ENCODE measurements at regions not wholly inside any gene's neighbourhood (a gene's known extent, or its start where the extent isn't known, plus 50 kb on each side); places are given as distances from the start of the nearest gene placed in this dataset.

- intact Hi-C loops (cut with micrococcal nuclease; ENCODE audit: unreplicated experiment) = no loop called here
- Histone ChIP-seq H3K36me3 (ENCODE audit: insufficient read depth, low read length) (no peaks in the 10 kb centered on the region), H3K4me2 (ENCODE audit: low read length) (no peak overlapping the region), H3K79me2 (ENCODE audit: insufficient read depth, low read depth, low read length) (no peaks in the 10 kb centered on the region), H3K9me2 (ENCODE audit: insufficient read depth, low read length) (no peaks in the 10 kb centered on the region), H4K20me1 (ENCODE audit: insufficient read depth, low read length) (no peaks in the 10 kb centered on the region), H3K4me3 (ENCODE audit: low read depth, low read length, poor library complexity, severe bottlenecking) (no peak overlapping the region), H3K4me1 (ENCODE audit: insufficient read depth, low read length, poor library complexity, severe bottlenecking) (no peaks in the 10 kb centered on the region), H2AFZ (ENCODE audit: low read length) (no peak overlapping the region), H3K27ac (ENCODE audit: low read depth, low read length, poor library complexity, severe bottlenecking) (no peak overlapping the region), H3K9me3 (ENCODE audit: low read length) (no peaks in the 10 kb centered on the region)
- POLR2A ChIA-PET = interaction anchor here (0.7 kb wide), 1 partner anchor 173 kb away, joined by 3 read pairs; no protein-coding TSS in a partner anchor
- CTCF ChIA-PET (ENCODE audit: unreplicated experiment) = no interaction called here
- BruUV-seq (replicated peaks) = no TSS peak
- DNase-seq (ENCODE audit: low spot score) = no peak
- TF ChIP-seq CTCF (conservative IDR thresholded peaks at IDR 0.05; ENCODE audit: low read length) = no peak
- TF ChIP-seq EZH2phosphoT487 (IDR thresholded peaks at IDR 0.05; ENCODE audit: borderline replicate concordance, low read depth, low read length) = no peak
These were observed 947.5 kb downstream of the PCDH7 start for GRCh38 chr4:31667686-31668085.

DNA sequence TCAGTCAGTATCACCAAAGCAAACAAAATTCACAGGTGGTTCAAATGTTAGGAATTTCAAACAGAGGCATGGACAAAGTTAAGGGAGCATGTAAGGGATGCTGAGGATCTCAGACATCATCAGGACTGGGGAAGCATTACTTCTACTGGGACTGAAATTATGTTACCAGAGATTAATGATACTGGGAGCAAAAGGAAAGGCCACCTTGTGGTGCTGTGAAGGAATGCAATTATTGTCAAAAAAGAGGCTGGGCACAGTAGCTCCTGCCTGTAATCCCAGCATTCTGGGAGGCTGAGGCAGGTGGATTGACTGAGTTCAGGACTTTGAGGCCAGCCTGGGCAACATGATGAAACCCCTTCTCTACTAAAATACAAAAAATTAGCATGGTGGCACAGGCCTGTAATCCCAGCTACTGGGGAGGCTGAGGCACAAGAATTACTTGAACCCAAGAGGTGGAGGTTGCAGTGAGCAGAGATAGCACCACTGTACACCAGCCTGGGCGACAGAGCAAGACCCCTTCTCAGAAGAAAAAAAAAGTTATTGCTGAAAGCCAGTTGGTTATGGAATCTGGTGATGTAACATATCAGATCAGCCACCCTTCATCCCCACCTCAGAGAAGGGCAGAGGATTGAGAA, 954.3 kb downstream of the PCDH7 start:
- intact Hi-C loops (cut with micrococcal nuclease; ENCODE audit: unreplicated experiment) = no loop called here
- Histone ChIP-seq H3K36me3 (ENCODE audit: insufficient read depth, low read length) (no peaks in the 10 kb centered on the region), H4K20me1 (ENCODE audit: insufficient read depth, low read length) (no peaks in the 10 kb centered on the region), H3K4me2 (ENCODE audit: low read length) (no peak overlapping the region), H3K27ac (ENCODE audit: low read depth, low read length, poor library complexity, severe bottlenecking) (no peak overlapping the region), H3K79me2 (ENCODE audit: insufficient read depth, low read depth, low read length) (no peaks in the 10 kb centered on the region), H2AFZ (ENCODE audit: low read length) (no peak overlapping the region), H3K4me3 (ENCODE audit: low read depth, low read length, poor library complexity, severe bottlenecking) (no peak overlapping the region), H3K9me2 (ENCODE audit: insufficient read depth, low read length) (no peaks in the 10 kb centered on the region), H3K4me1 (ENCODE audit: insufficient read depth, low read length, poor library complexity, severe bottlenecking) (no peaks in the 10 kb centered on the region), H3K9me3 (ENCODE audit: low read length) (no peaks in the 10 kb centered on the region)
- no TSS peak for BruUV-seq (replicated peaks)
- CTCF ChIA-PET (ENCODE audit: unreplicated experiment) = no interaction called here
- POLR2A ChIA-PET = no interaction called here
- DNase-seq (ENCODE audit: low spot score) = peak; percentile 1
- TF ChIP-seq CTCF (conservative IDR thresholded peaks at IDR 0.05; ENCODE audit: low read length) = peak; percentile 67
- TF ChIP-seq EZH2phosphoT487 (IDR thresholded peaks at IDR 0.05; ENCODE audit: borderline replicate concordance, low read depth, low read length) = no peak

- no peak overlapping the region for H3K4me3 ChIP-seq (ENCODE audit: low read depth, low read length, poor library complexity, severe bottlenecking)
- no peaks in the 10 kb centered on the region for H3K9me2 ChIP-seq (ENCODE audit: insufficient read depth, low read length)
- ChIA-PET POLR2A (no interaction called here), CTCF (ENCODE audit: unreplicated experiment) (no interaction called here)
- no peak overlapping the region for H3K4me2 ChIP-seq (ENCODE audit: low read length)
- H3K4me1 ChIP-seq (ENCODE audit: insufficient read depth, low read length, poor library complexity, severe bottlenecking) = no peaks in the 10 kb centered on the region
- no peaks in the 10 kb centered on the region for H3K79me2 ChIP-seq (ENCODE audit: insufficient read depth, low read depth, low read length)
- no peak for TF ChIP-seq CTCF (conservative IDR thresholded peaks at IDR 0.05; ENCODE audit: low read length)
- TF ChIP-seq EZH2phosphoT487 (IDR thresholded peaks at IDR 0.05; ENCODE audit: borderline replicate concordance, low read depth, low read length) = no peak
- intact Hi-C loops (cut with micrococcal nuclease; ENCODE audit: unreplicated experiment) = no loop called here
- H2AFZ ChIP-seq (ENCODE audit: low read length) = no peak overlapping the region
- no peaks in the 10 kb centered on the region for H4K20me1 ChIP-seq (ENCODE audit: insufficient read depth, low read length)
- no peak for DNase-seq (ENCODE audit: low spot score)
- no peak overlapping the region for H3K27ac ChIP-seq (ENCODE audit: low read depth, low read length, poor library complexity, severe bottlenecking)
- no peaks in the 10 kb centered on the region for H3K36me3 ChIP-seq (ENCODE audit: insufficient read depth, low read length)
- no TSS peak for BruUV-seq (replicated peaks)
- no peaks in the 10 kb centered on the region for H3K9me3 ChIP-seq (ENCODE audit: low read length)
These were observed 958.2 kb downstream of the PCDH7 start for GRCh38 chr4:31678356-31678755.
